ENCODE measurements at regions not wholly inside any gene's neighbourhood (a gene's known extent, or its start where the extent isn't known, plus 50 kb on each side); places are given as distances from the start of the nearest gene placed in this dataset.

- no peak for TF ChIP-seq CTCF (IDR thresholded peaks at IDR 0.05; ENCODE audit: insufficient read depth, low read depth, low read length, missing control alignments)
- no peak overlapping the region for H3K4me3 ChIP-seq (ENCODE audit: low read length)
Measured at GRCh38 chr1:65691152-65691900, 101.4 kb upstream of the PDE4B start.

GRCh38 chr1:65691972-65692371, 100.7 kb upstream of the PDE4B start:
- TF ChIP-seq CTCF (IDR thresholded peaks at IDR 0.05; ENCODE audit: insufficient read depth, low read depth, low read length, missing control alignments) = no peak
- no peak overlapping the region for H3K4me3 ChIP-seq (ENCODE audit: low read length)
- no peak for DNase-seq (ENCODE audit: low read depth)

More at GRCh38 chr1:65691152-65691900, 101.4 kb upstream of the PDE4B start:
- no peak for DNase-seq (ENCODE audit: low read depth)

GRCh38 chr1:65694126-65694525, 98.6 kb upstream of the PDE4B start:
- no peak overlapping the region for H3K4me3 ChIP-seq (ENCODE audit: low read length)
- peak; percentile 19 for DNase-seq (ENCODE audit: low read depth)
- TF ChIP-seq CTCF (IDR thresholded peaks at IDR 0.05; ENCODE audit: insufficient read depth, low read depth, low read length, missing control alignments) = no peak

DNA sequence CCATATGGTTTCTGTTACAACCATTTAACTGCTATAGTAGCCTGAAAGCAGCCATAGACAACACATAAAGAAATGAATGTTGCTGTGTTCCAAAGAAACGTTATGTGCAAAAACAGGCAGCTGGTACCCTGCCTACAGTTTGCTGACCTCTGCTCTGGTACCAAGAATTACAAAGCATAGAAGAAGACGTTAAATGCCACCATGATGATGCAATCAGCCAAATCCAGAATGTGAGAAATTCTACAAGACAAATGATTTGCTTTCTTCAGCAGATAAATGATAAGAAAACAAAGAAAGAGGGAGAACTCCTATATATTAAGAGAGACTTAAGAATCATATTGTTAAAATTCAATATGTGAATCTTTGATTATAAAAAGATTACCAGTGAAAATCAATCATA, 97.8 kb upstream of the PDE4B start:
- no peak for DNase-seq (ENCODE audit: low read depth)
- no peak for TF ChIP-seq CTCF (IDR thresholded peaks at IDR 0.05; ENCODE audit: insufficient read depth, low read depth, low read length, missing control alignments)
- no peak overlapping the region for H3K4me3 ChIP-seq (ENCODE audit: low read length)

DNA sequence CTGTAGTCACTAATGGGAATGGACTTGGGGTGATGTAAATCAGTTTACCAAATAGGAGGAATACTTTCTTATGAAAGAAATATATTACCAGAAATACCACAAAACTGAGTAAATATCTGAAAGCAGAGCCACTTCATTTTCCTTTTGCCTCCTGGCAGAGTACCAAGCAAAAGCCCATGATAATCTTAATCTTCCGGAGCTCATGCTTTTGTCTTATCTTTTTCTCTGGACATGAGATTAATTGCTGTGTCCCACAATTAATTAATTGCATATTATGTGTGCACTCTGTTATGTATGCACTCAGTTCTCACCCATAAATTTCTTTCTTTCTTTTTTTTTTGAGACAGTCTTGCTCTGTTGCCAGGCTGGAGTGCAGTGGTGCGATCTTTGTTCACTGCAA, 94.1 kb upstream of the PDE4B start:
- no peak for TF ChIP-seq CTCF (IDR thresholded peaks at IDR 0.05; ENCODE audit: insufficient read depth, low read depth, low read length, missing control alignments)
- no peak for DNase-seq (ENCODE audit: low read depth)
- no peak overlapping the region for H3K4me3 ChIP-seq (ENCODE audit: low read length)

DNA sequence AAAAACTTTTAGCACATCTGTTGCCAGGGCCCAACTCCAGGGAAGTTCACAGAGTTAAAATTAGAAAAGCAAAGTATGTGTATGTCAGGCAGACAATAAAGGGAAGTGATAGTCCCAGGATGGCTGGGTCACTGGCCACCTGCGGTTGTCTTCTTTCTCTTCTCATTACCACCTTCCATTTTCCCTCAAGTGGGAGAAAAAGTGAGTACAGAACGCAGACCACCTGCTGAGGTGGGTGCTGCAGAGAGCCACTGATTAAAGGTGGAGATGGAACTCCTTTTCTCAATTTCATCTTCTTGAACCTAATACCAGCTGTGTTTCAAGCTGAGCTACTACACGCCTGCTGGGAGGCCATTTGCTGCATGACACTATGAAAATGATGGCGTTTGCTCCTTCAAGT, 88.8 kb upstream of the PDE4B start:
- DNase-seq (ENCODE audit: low read depth) = no peak
- TF ChIP-seq CTCF (IDR thresholded peaks at IDR 0.05; ENCODE audit: insufficient read depth, low read depth, low read length, missing control alignments) = no peak
- no peak overlapping the region for H3K4me3 ChIP-seq (ENCODE audit: low read length)

- H3K4me3 ChIP-seq (ENCODE audit: low read length) = no peak overlapping the region
- TF ChIP-seq CTCF (IDR thresholded peaks at IDR 0.05; ENCODE audit: insufficient read depth, low read depth, low read length, missing control alignments) = no peak
- no peak for DNase-seq (ENCODE audit: low read depth)
Measured at GRCh38 chr1:65704318-65704717, 88.4 kb upstream of the PDE4B start.
